Neural progenitor cell (in vitro differentiated cells): ENCODE measurements at regions not wholly inside any gene's neighbourhood (a gene's known extent, or its start where the extent isn't known, plus 50 kb on each side); places are given as distances from the start of the nearest gene placed in this dataset.

Experiments
- CTCF ChIP-seq: fragments of 200-600 bp; sonication (generic); IDR thresholded peaks from 2 replicates; pipeline ENCODE4 v1.5.1; 2017; ENCODE audit warnings: antibody characterized with exemption, mild to moderate bottlenecking
- EZH2 ChIP-seq: fragments of 200-600 bp; sonication (generic); IDR thresholded peaks from 2 replicates; pipeline ENCODE4 v1.6.1; 2017; ENCODE audit warnings: antibody characterized with exemption, mild to moderate bottlenecking, moderate library complexity
- EZH2phosphoT487 ChIP-seq: fragments of 200-600 bp; sonication (generic); IDR thresholded peaks from 2 replicates; pipeline ENCODE4 v1.6.1; 2017; ENCODE audit warnings: antibody characterized with exemption

- TF ChIP-seq CTCF (no peak), EZH2phosphoT487 (no peak), EZH2 (no peak)
These were observed 166.4 kb upstream of the HAAO start for GRCh38 chr2:42958741-42959233.
